ENCODE measurements at regions not wholly inside any gene's neighbourhood (a gene's known extent, or its start where the extent isn't known, plus 50 kb on each side); places are given as distances from the start of the nearest gene placed in this dataset.

DNA sequence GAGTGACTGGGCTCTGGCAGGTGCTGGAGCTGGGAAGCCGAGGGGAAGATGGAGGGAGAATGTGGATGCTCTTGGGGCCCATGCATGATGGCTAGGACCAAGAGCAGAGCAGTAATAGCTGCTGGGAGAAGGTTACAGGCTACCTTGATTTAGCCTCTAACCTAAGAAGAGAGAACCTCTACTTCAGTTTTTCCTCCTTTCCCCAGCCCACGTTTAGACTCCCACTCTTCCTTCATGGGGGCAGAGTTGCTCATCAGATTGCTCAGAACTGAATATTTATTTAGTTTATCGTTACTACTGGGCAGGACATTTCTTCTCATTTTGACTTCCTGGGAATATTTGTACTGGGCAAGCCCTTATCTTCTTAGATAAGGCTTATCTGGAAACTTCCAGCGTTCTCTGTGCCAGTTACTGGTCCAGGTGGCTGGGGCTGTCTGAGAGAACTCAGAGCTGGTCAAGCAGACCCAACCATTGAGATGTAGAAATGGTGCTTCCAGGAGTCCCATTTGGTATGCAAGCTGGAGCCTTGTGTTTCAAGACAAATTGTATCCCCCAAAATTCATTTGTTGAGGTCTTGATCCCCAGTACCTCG is 442.9 kb upstream of the BOD1L1 start:
- Histone ChIP-seq H3K9ac (ENCODE audit: low read depth, low read length) (no peak overlapping the region), H3K27ac (ENCODE audit: low read length) (no peak overlapping the region), H3K27me3 (ENCODE audit: insufficient read depth, low read length) (peaks cover 13% of the 10 kb centered on the region; the same call in 1 of the 2 replicates), H3K4me3 (ENCODE audit: low read length) (no peak overlapping the region), H3K36me3 (ENCODE audit: insufficient read depth, low read depth, low read length) (no peaks in the 10 kb centered on the region), H3K4me1 (ENCODE audit: insufficient read depth, low read length) (peaks cover 6% of the 10 kb centered on the region), H3K9me3 (ENCODE audit: insufficient read depth, low read depth, low read length) (peaks cover 17% of the 10 kb centered on the region; the same call in 1 of the 2 replicates)

DNA sequence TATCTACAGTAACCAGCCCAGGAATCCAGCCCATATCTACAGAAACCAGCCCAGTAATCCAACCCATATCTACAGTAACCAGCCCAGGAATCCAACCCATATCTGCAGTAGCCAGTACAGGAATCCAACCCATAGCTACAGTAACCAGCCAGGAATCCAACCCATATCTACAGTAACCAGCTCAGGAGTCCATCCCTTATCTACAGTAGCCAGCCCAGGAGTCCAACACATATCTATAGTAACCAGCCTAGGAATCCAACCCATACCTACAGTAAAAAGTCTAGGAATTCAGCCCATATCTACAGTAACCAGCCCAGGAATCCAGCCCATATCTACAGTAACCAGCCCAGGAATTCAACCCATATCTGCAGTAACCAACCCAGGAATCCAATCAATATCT is 445.0 kb upstream of the BOD1L1 start:
- no peak overlapping the region for H3K27ac ChIP-seq (ENCODE audit: low read length)
- H3K36me3 ChIP-seq (ENCODE audit: insufficient read depth, low read depth, low read length), result no peaks in the 10 kb centered on the region
- no peak overlapping the region for H3K9ac ChIP-seq (ENCODE audit: low read depth, low read length)
- peaks cover 2% of the 10 kb centered on the region; the same call in 1 of the 2 replicates for H3K27me3 ChIP-seq (ENCODE audit: insufficient read depth, low read length)
- peaks cover 3% of the 10 kb centered on the region; the same call in 1 of the 2 replicates for H3K4me1 ChIP-seq (ENCODE audit: insufficient read depth, low read length)
- H3K9me3 ChIP-seq (ENCODE audit: insufficient read depth, low read depth, low read length), result peaks cover 17% of the 10 kb centered on the region; the same call in 1 of the 2 replicates
- H3K4me3 ChIP-seq (ENCODE audit: low read length), result no peak overlapping the region

DNA sequence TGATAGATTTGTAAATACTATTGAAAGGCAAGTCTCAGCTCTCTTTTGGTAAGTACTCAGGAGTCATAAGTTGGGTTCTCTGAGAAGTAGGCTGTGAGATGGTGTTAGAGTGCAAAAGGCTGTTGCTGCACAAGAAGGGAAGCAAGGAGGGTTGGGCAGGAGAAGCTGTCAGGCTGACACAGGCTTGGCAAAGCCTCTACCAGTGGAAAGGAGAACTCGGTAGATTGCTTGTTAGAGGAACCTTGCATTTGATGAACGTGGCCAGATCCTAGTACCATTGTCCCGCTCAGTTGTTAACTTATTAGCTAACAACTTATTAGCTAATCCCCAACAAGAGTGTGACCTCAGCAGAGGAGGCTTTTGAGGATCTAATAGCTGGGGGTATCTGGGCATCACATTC is 449.3 kb upstream of the BOD1L1 start:
- Histone ChIP-seq H3K9me3 (ENCODE audit: insufficient read depth, low read depth, low read length) (peaks cover 15% of the 10 kb centered on the region; the same call in 1 of the 2 replicates), H3K27ac (ENCODE audit: low read length) (no peak overlapping the region)

DNA sequence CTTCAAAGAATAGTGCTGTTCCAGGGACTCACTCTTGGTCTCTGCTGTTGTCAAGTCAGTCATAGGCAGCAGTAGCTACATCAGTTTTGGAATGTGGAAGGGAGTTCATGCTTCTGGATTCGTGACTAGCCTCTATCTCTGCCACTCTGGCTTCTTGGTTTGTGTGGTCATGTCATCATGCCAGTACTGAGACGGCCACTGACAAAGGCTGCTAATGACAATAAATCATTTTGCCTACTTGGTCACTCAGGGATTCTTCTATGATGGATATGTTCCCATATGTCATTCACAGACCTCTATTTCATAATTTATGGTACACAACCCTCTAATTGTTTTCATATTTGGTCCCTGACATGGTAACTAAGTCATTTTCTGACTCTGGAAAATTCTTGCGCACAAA is 450.8 kb upstream of the BOD1L1 start:
- Histone ChIP-seq H3K36me3 (ENCODE audit: insufficient read depth, low read depth, low read length) (no peaks in the 10 kb centered on the region), H3K27me3 (ENCODE audit: insufficient read depth, low read length) (no peaks in the 10 kb centered on the region), H3K9ac (ENCODE audit: low read depth, low read length) (no peak overlapping the region), H3K4me3 (ENCODE audit: low read length) (no peak overlapping the region), H3K27ac (ENCODE audit: low read length) (no peak overlapping the region), H3K9me3 (ENCODE audit: insufficient read depth, low read depth, low read length) (no peaks in the 10 kb centered on the region), H3K4me1 (ENCODE audit: insufficient read depth, low read length) (no peaks in the 10 kb centered on the region)

More for the DNA sequence above, 449.3 kb upstream of the BOD1L1 start:
- no peak overlapping the region for H3K9ac ChIP-seq (ENCODE audit: low read depth, low read length)
- no peaks in the 10 kb centered on the region for H3K4me1 ChIP-seq (ENCODE audit: insufficient read depth, low read length)
- no peak overlapping the region for H3K4me3 ChIP-seq (ENCODE audit: low read length)
- no peaks in the 10 kb centered on the region for H3K27me3 ChIP-seq (ENCODE audit: insufficient read depth, low read length)
- no peaks in the 10 kb centered on the region for H3K36me3 ChIP-seq (ENCODE audit: insufficient read depth, low read depth, low read length)

DNA sequence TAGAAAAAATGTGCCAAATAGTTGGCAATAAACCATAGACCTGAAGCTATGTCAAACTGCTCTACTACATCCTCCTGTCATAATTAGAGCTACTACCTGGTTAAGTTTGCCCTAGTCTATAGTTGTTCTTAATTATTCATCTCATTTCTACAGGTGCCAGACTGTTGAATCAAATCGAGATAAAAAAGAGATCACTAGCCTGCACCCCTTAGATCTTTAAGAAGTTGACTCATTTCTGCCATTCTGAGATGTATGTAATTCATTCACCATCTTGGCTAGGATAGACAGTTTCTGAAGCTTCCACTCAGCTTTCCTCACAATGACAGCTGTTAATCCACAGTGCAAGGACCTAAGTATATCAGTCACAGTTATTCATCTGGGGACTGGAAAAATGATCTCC is 452.1 kb upstream of the BOD1L1 start:
- Histone ChIP-seq H3K27ac (ENCODE audit: low read length) (no peak overlapping the region), H3K27me3 (ENCODE audit: insufficient read depth, low read length) (no peaks in the 10 kb centered on the region), H3K4me3 (ENCODE audit: low read length) (no peak overlapping the region), H3K4me1 (ENCODE audit: insufficient read depth, low read length) (peaks cover 3% of the 10 kb centered on the region; the same call in 1 of the 2 replicates), H3K36me3 (ENCODE audit: insufficient read depth, low read depth, low read length) (no peaks in the 10 kb centered on the region), H3K9ac (ENCODE audit: low read depth, low read length) (no peak overlapping the region), H3K9me3 (ENCODE audit: insufficient read depth, low read depth, low read length) (no peaks in the 10 kb centered on the region)

DNA sequence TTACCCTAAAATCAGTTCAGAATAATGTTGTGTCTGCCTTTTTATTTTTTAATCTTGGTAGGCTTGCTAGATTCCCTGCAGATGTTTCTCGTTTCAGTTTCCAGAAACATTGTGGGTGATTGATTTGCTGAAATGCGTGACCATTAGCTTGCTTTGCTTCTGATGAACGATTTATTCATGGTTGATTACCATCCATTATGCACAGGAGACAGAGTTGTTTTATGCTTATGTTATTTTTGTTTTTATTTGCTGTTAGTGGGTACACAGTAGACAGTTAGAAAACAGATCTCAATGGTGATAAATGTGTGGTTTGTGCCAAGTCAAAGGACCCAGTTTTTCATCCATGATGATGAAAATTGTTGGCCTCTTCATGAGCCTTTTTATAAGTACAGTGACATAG is 455.6 kb upstream of the BOD1L1 start:
- Histone ChIP-seq H3K9me3 (ENCODE audit: insufficient read depth, low read depth, low read length) (peaks cover 3% of the 10 kb centered on the region; the same call in 1 of the 2 replicates), H3K9ac (ENCODE audit: low read depth, low read length) (no peak overlapping the region), H3K4me1 (ENCODE audit: insufficient read depth, low read length) (peaks cover 3% of the 10 kb centered on the region; the same call in 1 of the 2 replicates), H3K4me3 (ENCODE audit: low read length) (no peak overlapping the region), H3K27me3 (ENCODE audit: insufficient read depth, low read length) (no peaks in the 10 kb centered on the region), H3K27ac (ENCODE audit: low read length) (no peak overlapping the region), H3K36me3 (ENCODE audit: insufficient read depth, low read depth, low read length) (no peaks in the 10 kb centered on the region)

DNA sequence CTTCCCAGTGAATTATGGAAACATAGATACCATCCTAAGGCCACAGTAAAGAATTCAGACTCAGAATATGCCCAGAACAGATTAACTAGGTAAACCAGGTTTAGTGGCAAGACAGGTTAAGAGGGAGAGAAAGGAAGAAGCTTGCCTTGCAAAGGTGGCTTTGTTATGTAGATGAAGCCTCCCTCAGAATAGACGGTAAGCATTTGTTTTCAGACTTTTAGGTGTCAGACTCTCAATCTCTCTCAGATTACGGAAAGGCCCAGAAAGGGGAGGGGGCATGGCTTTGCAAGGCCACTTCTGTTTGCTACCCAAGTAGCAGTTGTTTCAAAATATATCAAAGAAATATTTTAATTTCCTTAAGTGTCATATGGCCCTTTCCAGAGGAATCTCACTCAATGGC is 457.1 kb upstream of the BOD1L1 start:
- peaks cover 3% of the 10 kb centered on the region; the same call in 1 of the 2 replicates for H3K9me3 ChIP-seq (ENCODE audit: insufficient read depth, low read depth, low read length)
- H3K27me3 ChIP-seq (ENCODE audit: insufficient read depth, low read length), result no peaks in the 10 kb centered on the region
- no peak overlapping the region for H3K27ac ChIP-seq (ENCODE audit: low read length)
- H3K4me1 ChIP-seq (ENCODE audit: insufficient read depth, low read length), result peaks cover 3% of the 10 kb centered on the region; the same call in 1 of the 2 replicates
- no peaks in the 10 kb centered on the region for H3K36me3 ChIP-seq (ENCODE audit: insufficient read depth, low read depth, low read length)
- no peak overlapping the region for H3K4me3 ChIP-seq (ENCODE audit: low read length)
- H3K9ac ChIP-seq (ENCODE audit: low read depth, low read length), result no peak overlapping the region

DNA sequence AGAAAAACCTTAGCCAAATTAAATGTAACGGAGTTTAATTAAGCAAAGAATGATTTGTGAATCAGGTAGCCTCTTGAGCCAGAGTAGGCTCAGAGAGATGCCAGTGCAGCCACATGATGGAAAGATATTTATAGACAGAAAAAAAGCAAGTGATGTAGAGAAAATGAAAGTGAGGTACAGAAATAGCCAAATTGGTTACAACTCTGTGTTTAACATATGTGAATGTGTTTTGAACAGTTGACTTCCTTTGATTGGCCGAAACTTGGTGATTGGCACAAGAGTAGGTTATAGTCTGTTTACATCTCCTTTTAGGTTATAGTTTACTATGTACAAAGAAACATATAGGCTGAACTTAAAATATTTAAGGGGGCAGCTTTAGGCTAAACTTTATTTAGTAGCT is 459.9 kb upstream of the BOD1L1 start:
- Histone ChIP-seq H3K27ac (ENCODE audit: low read length) (no peak overlapping the region), H3K4me1 (ENCODE audit: insufficient read depth, low read length) (peaks cover 3% of the 10 kb centered on the region; the same call in 1 of the 2 replicates), H3K4me3 (ENCODE audit: low read length) (no peak overlapping the region), H3K9ac (ENCODE audit: low read depth, low read length) (no peak overlapping the region), H3K9me3 (ENCODE audit: insufficient read depth, low read depth, low read length) (peaks cover 3% of the 10 kb centered on the region; the same call in 1 of the 2 replicates), H3K27me3 (ENCODE audit: insufficient read depth, low read length) (no peaks in the 10 kb centered on the region), H3K36me3 (ENCODE audit: insufficient read depth, low read depth, low read length) (no peaks in the 10 kb centered on the region)

DNA sequence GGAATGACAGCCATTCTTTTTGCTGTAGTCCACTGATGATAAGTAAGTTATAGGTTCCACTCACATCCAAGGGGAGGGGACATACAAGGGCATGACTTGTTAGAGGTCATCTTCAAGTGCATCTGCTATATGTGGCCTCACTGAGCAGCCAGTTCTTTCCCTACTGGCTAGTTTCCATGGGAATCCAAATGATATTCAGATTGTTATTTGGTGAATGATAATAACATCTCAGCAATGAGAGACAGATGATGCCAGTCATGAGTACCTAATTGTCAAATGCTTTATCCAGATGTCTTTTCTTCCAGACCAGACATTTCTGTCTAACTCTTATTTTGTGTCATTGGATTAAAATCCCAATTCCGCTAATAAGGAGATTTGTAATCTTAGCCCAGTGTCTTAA is 460.4 kb upstream of the BOD1L1 start:
- H3K27me3 ChIP-seq (ENCODE audit: insufficient read depth, low read length), result no peaks in the 10 kb centered on the region
- no peaks in the 10 kb centered on the region for H3K36me3 ChIP-seq (ENCODE audit: insufficient read depth, low read depth, low read length)
- peaks cover 3% of the 10 kb centered on the region; the same call in 1 of the 2 replicates for H3K9me3 ChIP-seq (ENCODE audit: insufficient read depth, low read depth, low read length)
- H3K27ac ChIP-seq (ENCODE audit: low read length), result no peak overlapping the region
- H3K9ac ChIP-seq (ENCODE audit: low read depth, low read length), result no peak overlapping the region
- no peak overlapping the region for H3K4me3 ChIP-seq (ENCODE audit: low read length)
- H3K4me1 ChIP-seq (ENCODE audit: insufficient read depth, low read length), result peaks cover 3% of the 10 kb centered on the region; the same call in 1 of the 2 replicates

DNA sequence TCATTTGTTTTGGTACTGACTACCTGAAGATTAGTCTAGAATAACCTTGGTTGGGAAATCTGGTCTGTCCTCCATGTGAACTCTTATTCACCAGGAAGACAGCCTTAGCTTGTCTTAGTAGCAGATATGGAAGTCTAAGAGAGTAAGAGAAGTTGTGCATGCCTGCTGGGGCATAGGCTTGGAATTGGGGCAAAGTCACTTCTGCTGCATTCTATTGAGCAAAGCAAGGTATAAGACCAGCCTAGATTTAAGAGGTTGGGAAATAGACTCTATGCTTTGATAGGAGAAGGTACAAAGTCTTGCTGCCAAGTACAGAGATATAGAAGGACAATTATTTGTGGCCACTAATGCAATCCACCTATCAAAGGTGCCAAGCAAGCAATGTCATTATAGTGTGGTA is 464.0 kb upstream of the BOD1L1 start:
- Histone ChIP-seq H3K27me3 (ENCODE audit: insufficient read depth, low read length) (no peaks in the 10 kb centered on the region), H3K36me3 (ENCODE audit: insufficient read depth, low read depth, low read length) (no peaks in the 10 kb centered on the region), H3K4me1 (ENCODE audit: insufficient read depth, low read length) (no peaks in the 10 kb centered on the region), H3K9me3 (ENCODE audit: insufficient read depth, low read depth, low read length) (no peaks in the 10 kb centered on the region), H3K4me3 (ENCODE audit: low read length) (no peak overlapping the region), H3K9ac (ENCODE audit: low read depth, low read length) (no peak overlapping the region), H3K27ac (ENCODE audit: low read length) (no peak overlapping the region)

DNA sequence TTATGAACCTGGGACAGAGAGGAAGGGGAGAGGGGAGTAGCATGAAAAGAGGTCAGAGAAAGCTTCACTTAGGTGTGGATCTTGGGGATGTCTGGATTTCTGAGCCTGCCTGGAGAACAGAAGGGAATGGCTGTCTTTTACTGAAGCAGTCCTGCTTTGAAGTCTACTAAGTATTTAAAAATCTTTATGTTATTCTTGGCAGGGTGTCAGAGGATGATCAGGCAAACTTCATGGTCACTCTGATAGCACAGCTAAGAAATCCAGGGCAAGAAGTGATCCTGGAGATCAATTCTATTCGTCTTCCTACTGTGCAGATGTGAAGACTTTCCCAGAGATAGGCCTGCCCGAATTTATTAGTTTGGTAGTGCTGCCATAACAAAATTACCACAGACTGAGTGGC is 464.4 kb upstream of the BOD1L1 start:
- Histone ChIP-seq H3K4me3 (ENCODE audit: low read length) (no peak overlapping the region), H3K4me1 (ENCODE audit: insufficient read depth, low read length) (no peaks in the 10 kb centered on the region), H3K36me3 (ENCODE audit: insufficient read depth, low read depth, low read length) (no peaks in the 10 kb centered on the region), H3K9ac (ENCODE audit: low read depth, low read length) (no peak overlapping the region), H3K9me3 (ENCODE audit: insufficient read depth, low read depth, low read length) (no peaks in the 10 kb centered on the region), H3K27ac (ENCODE audit: low read length) (no peak overlapping the region), H3K27me3 (ENCODE audit: insufficient read depth, low read length) (no peaks in the 10 kb centered on the region)

DNA sequence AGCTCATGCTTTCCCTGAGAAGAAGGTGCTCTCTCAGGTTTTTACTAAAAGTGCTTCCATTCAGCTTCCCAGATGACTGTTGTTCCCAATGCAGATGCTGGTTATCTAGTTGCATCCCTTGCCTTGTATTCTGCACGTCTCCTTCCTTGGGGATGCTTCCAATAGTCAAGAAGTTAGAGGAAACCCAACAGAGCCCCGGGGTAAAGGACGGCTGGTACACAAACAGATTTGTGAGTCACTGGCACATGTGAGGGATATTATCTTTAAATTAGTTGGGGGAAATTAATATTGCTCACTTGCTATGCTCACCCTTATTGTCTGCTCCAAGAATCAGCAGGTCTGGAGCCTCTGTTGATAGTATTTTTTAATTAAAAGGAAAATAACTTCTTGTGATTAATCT is 465.2 kb upstream of the BOD1L1 start:
- Histone ChIP-seq H3K27me3 (ENCODE audit: insufficient read depth, low read length) (no peaks in the 10 kb centered on the region), H3K9me3 (ENCODE audit: insufficient read depth, low read depth, low read length) (no peaks in the 10 kb centered on the region), H3K4me3 (ENCODE audit: low read length) (no peak overlapping the region), H3K27ac (ENCODE audit: low read length) (no peak overlapping the region), H3K9ac (ENCODE audit: low read depth, low read length) (no peak overlapping the region), H3K4me1 (ENCODE audit: insufficient read depth, low read length) (no peaks in the 10 kb centered on the region), H3K36me3 (ENCODE audit: insufficient read depth, low read depth, low read length) (no peaks in the 10 kb centered on the region)
